ENCODE measurements at regions not wholly inside any gene's neighbourhood (a gene's known extent, or its start where the extent isn't known, plus 50 kb on each side); places are given as distances from the start of the nearest gene placed in this dataset.
"Not testable (repeated sequence)": the region's sequence is repeated elsewhere in the genome, so short reads cannot be mapped to it uniquely, and the experiment has no call there.

GRCh38 chr20:12947691-12948090, 61.1 kb upstream of the SPTLC3 start:
- H3K36me3 ChIP-seq (ENCODE audit: insufficient read depth, low read length) = no peaks in the 10 kb centered on the region
- no peak for DNase-seq
- Mint-ChIP-seq H3K9me3 (peaks cover 0 to 3% (median 0%) of the 10 kb centered on the region in 8 donors), H3K27ac (no peak overlapping the region), H3K4me1 (no peaks in the 10 kb centered on the region), H3K36me3 (no peaks in the 10 kb centered on the region), H3K27me3 (no peaks in the 10 kb centered on the region), H3K4me3 (no peak overlapping the region)
- H3K9me3 ChIP-seq (ENCODE audit: control insufficient read depth in 1 of 2, low read length in 2 of 2) = no peaks in the 10 kb centered on the region
- intact Hi-C loops (cut with micrococcal nuclease) = no loop called here
- no peaks in the 10 kb centered on the region for H3K27me3 ChIP-seq (ENCODE audit: insufficient read depth, low read length)
- H3K27ac ChIP-seq (ENCODE audit: low read depth, low read length) = no peak overlapping the region
- no peaks in the 10 kb centered on the region for H3K4me1 ChIP-seq (ENCODE audit: insufficient read depth, low read length)
- POLR2A ChIA-PET (ENCODE audit: partially characterized antibody) = no interaction called here
- CTCF ChIA-PET (ENCODE audit: partially characterized antibody) = no interaction called here
- H3K4me3 ChIP-seq (ENCODE audit: low read length in 2 of 2) = no peak overlapping the region

DNA sequence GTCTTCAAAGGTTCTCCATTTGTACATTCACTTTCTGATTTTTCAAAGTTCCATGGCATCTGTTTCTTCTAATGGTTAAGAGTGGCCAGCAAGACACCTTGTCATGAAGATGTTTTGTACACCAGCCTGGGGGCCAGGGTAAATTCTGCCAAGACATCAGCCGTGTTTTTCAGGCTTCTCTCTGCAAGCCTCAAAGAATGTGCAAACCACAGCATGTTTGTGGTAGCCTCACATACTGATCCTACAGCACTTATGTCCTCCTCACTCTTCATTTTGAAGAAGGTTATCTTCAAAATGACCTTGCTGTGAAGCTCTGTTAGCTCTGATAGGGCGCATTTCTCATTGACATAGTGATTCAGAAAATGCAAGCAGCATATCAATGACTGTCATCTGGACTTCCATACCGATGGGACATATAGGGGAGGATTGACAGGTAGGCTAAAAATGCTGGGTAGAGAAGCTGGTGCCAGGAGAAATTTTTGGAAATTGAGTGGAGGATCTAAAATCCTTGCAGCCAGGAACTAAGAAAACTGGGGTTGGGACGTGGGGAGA, 59.3 kb upstream of the SPTLC3 start:
- Mint-ChIP-seq H3K4me1 (no peaks in the 10 kb centered on the region), H3K27me3 (no peaks in the 10 kb centered on the region), H3K9me3 (peaks cover 0 to 6% (median 0%) of the 10 kb centered on the region in 8 donors), H3K27ac (no peak overlapping the region), H3K36me3 (no peaks in the 10 kb centered on the region), H3K4me3 (no peak overlapping the region)
- DNase-seq = no peak
- POLR2A ChIA-PET (ENCODE audit: partially characterized antibody) = no interaction called here
- CTCF ChIA-PET (ENCODE audit: partially characterized antibody) = no interaction called here
- no peak overlapping the region for H3K4me3 ChIP-seq (ENCODE audit: low read length in 2 of 2)
- H3K27ac ChIP-seq (ENCODE audit: low read depth, low read length) = no peak overlapping the region
- no peaks in the 10 kb centered on the region for H3K9me3 ChIP-seq (ENCODE audit: control insufficient read depth in 1 of 2, low read length in 2 of 2)
- no peaks in the 10 kb centered on the region for H3K36me3 ChIP-seq (ENCODE audit: insufficient read depth, low read length)
- H3K4me1 ChIP-seq (ENCODE audit: insufficient read depth, low read length) = no peaks in the 10 kb centered on the region
- intact Hi-C loops (cut with micrococcal nuclease) = no loop called here
- no peaks in the 10 kb centered on the region for H3K27me3 ChIP-seq (ENCODE audit: insufficient read depth, low read length)

- intact Hi-C loops (cut with micrococcal nuclease); H3K4me1 Mint-ChIP-seq; H3K4me1 ChIP-seq (ENCODE audit: insufficient read depth, low read length); H3K9me3 Mint-ChIP-seq; H3K27ac ChIP-seq (ENCODE audit: low read depth, low read length); CTCF ChIA-PET (ENCODE audit: partially characterized antibody); H3K36me3 Mint-ChIP-seq; H3K4me3 ChIP-seq (ENCODE audit: low read length in 2 of 2); DNase-seq; H3K9me3 ChIP-seq (ENCODE audit: control insufficient read depth in 1 of 2, low read length in 2 of 2); H3K4me3 Mint-ChIP-seq; H3K36me3 ChIP-seq (ENCODE audit: insufficient read depth, low read length); H3K27ac Mint-ChIP-seq; H3K27me3 Mint-ChIP-seq; H3K27me3 ChIP-seq (ENCODE audit: insufficient read depth, low read length); POLR2A ChIA-PET (ENCODE audit: partially characterized antibody): not testable (repeated sequence)
Observed at GRCh38 chr20:12954254-12954653, 54.5 kb upstream of the SPTLC3 start.

DNA sequence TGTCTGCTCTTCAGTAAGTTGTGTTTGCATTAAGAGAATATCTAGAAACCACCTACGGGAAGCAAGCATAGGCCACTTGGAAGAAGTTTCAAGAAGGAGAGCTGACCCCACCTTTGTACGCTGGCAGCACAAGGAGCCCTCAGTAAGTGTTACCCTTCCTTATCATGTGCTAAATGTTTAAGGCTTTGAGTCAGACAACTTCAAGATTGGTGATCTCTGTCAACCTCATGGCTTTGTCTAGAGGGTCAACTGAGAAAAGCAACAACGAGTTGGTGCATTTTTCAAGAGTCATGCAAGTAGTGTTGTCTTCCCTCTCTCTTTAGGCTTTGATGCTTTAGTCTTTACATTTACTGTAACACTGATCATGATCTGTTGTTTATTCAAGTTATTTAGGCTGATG, 53.2 kb upstream of the SPTLC3 start:
- Histone ChIP-seq H3K4me1 (ENCODE audit: insufficient read depth, low read length) (no peaks in the 10 kb centered on the region), H3K4me3 (ENCODE audit: low read length in 2 of 2) (no peak overlapping the region), H3K36me3 (ENCODE audit: insufficient read depth, low read length) (no peaks in the 10 kb centered on the region), H3K27ac (ENCODE audit: low read depth, low read length) (no peak overlapping the region), H3K27me3 (ENCODE audit: insufficient read depth, low read length) (no peaks in the 10 kb centered on the region), H3K9me3 (ENCODE audit: control insufficient read depth in 1 of 2, low read length in 2 of 2) (no peaks in the 10 kb centered on the region)
- Mint-ChIP-seq H3K36me3 (no peaks in the 10 kb centered on the region), H3K27ac (no peak overlapping the region), H3K27me3 (peaks cover 0 to 1% of the 10 kb centered on the region in 2 donors), H3K4me1 (no peaks in the 10 kb centered on the region), H3K9me3 (peaks cover 0 to 6% (median 1%) of the 10 kb centered on the region in 8 donors), H3K4me3 (no peak overlapping the region)
- ChIA-PET POLR2A (ENCODE audit: partially characterized antibody) (no interaction called here), CTCF (ENCODE audit: partially characterized antibody) (no interaction called here)
- DNase-seq = no peak
- intact Hi-C loops (cut with micrococcal nuclease) = no loop called here

- CTCF ChIA-PET (ENCODE audit: partially characterized antibody) = no interaction called here
- H3K36me3 Mint-ChIP-seq = no peaks in the 10 kb centered on the region
Observed at GRCh38 chr20:12956303-12956702, 52.5 kb upstream of the SPTLC3 start.

GRCh38 chr20:12957968-12958367, 50.8 kb upstream of the SPTLC3 start:
- ChIA-PET CTCF (ENCODE audit: partially characterized antibody) (no interaction called here), POLR2A (ENCODE audit: partially characterized antibody) (no interaction called here)
- H3K27ac ChIP-seq (ENCODE audit: low read depth, low read length) = no peak overlapping the region
- Mint-ChIP-seq H3K36me3 (no peaks in the 10 kb centered on the region), H3K27ac (no peak overlapping the region), H3K4me1 (no peaks in the 10 kb centered on the region), H3K27me3 (peaks cover 0 to 1% of the 10 kb centered on the region in 2 donors), H3K9me3 (peaks cover 0 to 6% (median 0%) of the 10 kb centered on the region in 8 donors), H3K4me3 (no peak overlapping the region)
- no peaks in the 10 kb centered on the region for H3K4me1 ChIP-seq (ENCODE audit: insufficient read depth, low read length)
- H3K9me3 ChIP-seq (ENCODE audit: control insufficient read depth in 1 of 2, low read length in 2 of 2) = no peaks in the 10 kb centered on the region
- H3K36me3 ChIP-seq (ENCODE audit: insufficient read depth, low read length) = no peaks in the 10 kb centered on the region
- no peaks in the 10 kb centered on the region for H3K27me3 ChIP-seq (ENCODE audit: insufficient read depth, low read length)
- intact Hi-C loops (cut with micrococcal nuclease) = no loop called here
- H3K4me3 ChIP-seq (ENCODE audit: low read length in 2 of 2) = no peak overlapping the region
- DNase-seq = no peak

More at GRCh38 chr20:12956303-12956702, 52.5 kb upstream of the SPTLC3 start:
- Histone ChIP-seq H3K36me3 (ENCODE audit: insufficient read depth, low read length) (no peaks in the 10 kb centered on the region), H3K27me3 (ENCODE audit: insufficient read depth, low read length) (no peaks in the 10 kb centered on the region), H3K4me3 (ENCODE audit: low read length in 2 of 2) (no peak overlapping the region), H3K9me3 (ENCODE audit: control insufficient read depth in 1 of 2, low read length in 2 of 2) (no peaks in the 10 kb centered on the region), H3K4me1 (ENCODE audit: insufficient read depth, low read length) (no peaks in the 10 kb centered on the region), H3K27ac (ENCODE audit: low read depth, low read length) (no peak overlapping the region)
- H3K27me3 Mint-ChIP-seq = peaks cover 0 to 1% of the 10 kb centered on the region in 2 donors
- intact Hi-C loops (cut with micrococcal nuclease) = no loop called here
- peaks cover 0 to 6% (median 1%) of the 10 kb centered on the region in 8 donors for H3K9me3 Mint-ChIP-seq
- DNase-seq = no peak
- no peak overlapping the region for H3K4me3 Mint-ChIP-seq
- no peaks in the 10 kb centered on the region for H3K4me1 Mint-ChIP-seq
- POLR2A ChIA-PET (ENCODE audit: partially characterized antibody) = no interaction called here
- H3K27ac Mint-ChIP-seq = no peak overlapping the region

All from CD4-positive, alpha-beta memory T cell (primary cell).